Stimulated activated CD4-positive, alpha-beta T cell treated with anti-CD3 and anti-CD28 coated beads, Interleukin-15, amount 100 ng/mL, for 24 hours (primary cell): ENCODE measurements at regions not wholly inside any gene's neighbourhood (a gene's known extent, or its start where the extent isn't known, plus 50 kb on each side); places are given as distances from the start of the nearest gene placed in this dataset.

Source experiments
- DNase-seq: peaks from one replicate; pipeline ENCODE4 v3.0.0-alpha.2; 2020

GRCh38 chr2:48145845-48146452 is 168.5 kb upstream of the FOXN2 start:
- DNase-seq = no peak

- DNase-seq = no peak
Observed at GRCh38 chr2:48146552-48146951, 167.9 kb upstream of the FOXN2 start.

DNA sequence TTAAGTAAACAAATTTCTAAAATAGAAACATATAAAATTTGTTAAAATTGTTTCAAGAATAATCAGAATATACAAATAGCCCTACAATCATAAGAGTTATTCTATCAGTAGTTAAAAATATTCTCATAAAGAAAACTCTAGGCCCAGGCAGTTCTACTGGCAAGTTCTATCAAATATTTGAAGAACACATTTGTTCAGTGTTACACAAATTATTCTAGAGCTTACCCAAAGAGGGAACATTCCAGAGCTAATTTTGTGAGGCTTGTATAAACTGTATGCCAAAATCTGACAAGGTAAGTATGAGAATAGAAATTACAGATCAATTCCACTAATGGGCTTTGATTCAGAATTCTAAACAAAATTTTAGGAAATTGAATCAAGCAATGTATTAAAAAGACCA is 166.8 kb upstream of the FOXN2 start:
- DNase-seq = no peak

GRCh38 chr2:48148841-48149430 is 165.5 kb upstream of the FOXN2 start:
- DNase-seq = no peak

DNA sequence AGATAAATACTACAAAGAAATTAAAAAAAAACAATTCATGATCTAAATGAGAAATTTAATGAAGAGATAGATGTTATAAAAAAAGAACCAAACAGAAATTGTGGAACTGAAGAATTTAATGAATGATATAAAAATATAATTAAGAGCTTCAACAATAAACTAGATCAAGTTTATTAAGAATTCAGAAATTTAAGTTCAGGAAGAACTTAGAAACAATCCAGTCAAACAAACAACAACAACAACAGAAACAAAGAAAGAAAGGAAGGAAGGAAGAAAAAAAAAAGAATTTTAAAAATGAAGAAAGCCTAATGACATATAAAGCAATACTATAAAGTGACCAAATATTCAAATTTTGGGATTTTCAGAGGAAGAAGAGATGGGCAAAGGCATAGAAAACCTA is 157.3 kb upstream of the FOXN2 start:
- no peak for DNase-seq

GRCh38 chr2:48161628-48162027 is 152.9 kb upstream of the FOXN2 start:
- no peak for DNase-seq

GRCh38 chr2:48162742-48163141 is 151.7 kb upstream of the FOXN2 start:
- DNase-seq = no peak

DNA sequence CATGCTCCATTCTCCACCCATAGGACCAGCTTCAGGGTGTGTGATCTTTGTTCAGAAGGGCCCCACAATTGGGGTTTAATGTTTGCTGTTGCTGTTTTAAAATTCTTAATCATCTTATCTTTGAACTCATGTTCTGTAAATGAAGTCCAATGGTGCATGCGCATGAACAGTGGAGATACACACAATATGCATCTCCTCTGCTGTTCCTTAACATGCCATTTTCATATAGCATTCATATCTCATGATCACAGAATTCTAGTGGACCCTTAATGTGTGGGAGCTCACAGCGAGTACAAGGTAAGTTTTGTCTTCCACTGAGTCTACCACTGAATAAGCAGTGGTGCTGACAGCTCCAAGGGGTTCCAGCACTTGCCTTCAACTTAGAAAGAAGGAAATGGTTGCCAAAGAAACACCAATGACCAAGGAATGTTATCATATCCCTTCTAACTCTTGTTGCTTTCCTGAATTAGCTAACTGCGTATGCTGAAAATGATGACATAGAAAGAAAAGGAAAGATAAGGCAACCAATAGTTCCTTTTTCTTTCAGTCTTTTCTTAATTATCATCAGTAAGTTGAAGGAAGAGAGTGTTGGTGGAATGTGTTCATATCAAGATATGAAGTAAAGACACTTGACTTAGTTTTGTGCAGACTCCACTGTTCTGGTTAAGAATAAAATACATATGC is 149.3 kb upstream of the FOXN2 start:
- DNase-seq = no peak

GRCh38 chr2:48169141-48169592 is 145.3 kb upstream of the FOXN2 start:
- DNase-seq = no peak

GRCh38 chr2:48170281-48170680 is 144.2 kb upstream of the FOXN2 start:
- no peak for DNase-seq

DNA sequence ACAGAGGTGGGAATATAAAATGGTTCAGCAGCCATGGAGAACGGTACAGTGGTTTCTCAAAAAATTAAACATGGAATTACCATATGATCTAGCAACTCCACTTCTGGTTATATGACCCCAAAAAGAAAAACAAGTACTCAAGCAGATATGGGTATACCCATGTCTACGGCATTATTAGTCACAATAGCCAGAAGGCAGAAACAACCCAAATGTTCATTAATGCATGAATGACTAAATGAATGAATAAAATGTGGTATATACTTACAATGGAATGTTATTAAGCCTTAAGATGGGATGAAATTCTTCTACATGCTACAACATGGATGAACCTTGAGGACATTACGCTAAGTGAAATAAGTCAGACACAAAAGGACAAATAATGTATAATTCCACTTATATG is 141.3 kb upstream of the FOXN2 start:
- DNase-seq = no peak

- DNase-seq = no peak
Observed at GRCh38 chr2:48174503-48174902, 140.0 kb upstream of the FOXN2 start.

DNA sequence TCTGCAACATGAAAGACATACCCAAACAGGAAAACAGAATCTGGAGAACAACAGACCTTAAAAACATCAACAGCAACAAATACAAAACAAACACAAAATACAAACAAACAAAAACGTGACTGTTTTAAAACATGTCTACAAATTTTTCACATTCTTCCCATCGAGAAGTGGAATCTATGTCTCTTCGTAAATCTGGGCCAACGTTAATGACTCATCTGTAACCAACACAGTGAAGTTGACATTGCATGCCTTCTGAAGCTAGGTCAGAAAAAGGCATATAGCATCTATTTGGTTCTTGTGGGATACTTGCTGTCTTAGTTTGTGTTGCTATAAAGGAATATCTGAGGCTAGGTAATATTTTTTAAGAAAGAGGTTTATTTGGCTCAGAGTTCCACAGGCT is 139.2 kb upstream of the FOXN2 start:
- no peak for DNase-seq

GRCh38 chr2:48175656-48176055 is 138.8 kb upstream of the FOXN2 start:
- DNase-seq = no peak

DNA sequence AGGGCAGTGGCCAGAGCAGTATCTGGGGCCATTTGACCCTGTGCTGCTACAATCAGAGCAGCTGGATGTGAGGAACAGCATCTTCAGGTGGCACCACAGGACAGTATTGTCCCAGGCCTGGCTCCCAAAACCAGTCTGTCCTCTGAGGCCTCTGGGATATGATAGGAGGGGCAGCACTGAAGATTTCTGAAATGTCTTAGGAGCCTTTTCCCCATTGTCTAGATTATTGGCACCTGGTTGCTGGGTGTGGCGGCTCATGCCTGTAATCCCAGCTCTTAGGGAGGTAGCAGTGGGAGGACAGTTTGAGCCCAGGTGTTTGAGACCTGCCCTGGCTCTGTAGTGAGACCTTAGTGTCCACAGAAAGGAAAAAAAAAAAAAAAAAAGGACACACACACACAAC is 137.6 kb upstream of the FOXN2 start:
- DNase-seq = no peak

DNA sequence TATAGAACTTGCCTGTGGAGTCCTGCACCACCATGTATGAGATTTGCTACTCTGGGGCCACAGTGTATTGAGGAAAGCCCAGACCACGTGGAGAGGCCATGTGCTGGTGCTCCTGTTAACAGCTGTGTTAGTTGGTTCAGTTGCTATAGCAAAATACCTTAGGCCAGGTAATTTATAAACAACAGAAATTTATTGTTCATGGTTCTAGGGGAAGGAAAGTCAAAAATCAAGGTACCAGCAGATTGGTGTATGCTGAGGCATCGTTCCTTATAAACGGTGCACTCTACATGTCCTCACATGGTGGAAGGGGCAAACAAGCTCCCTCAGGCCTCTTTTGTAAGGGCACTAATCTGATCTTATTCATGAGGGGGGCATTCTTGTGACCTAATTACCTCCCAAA is 135.9 kb upstream of the FOXN2 start:
- no peak for DNase-seq

DNA sequence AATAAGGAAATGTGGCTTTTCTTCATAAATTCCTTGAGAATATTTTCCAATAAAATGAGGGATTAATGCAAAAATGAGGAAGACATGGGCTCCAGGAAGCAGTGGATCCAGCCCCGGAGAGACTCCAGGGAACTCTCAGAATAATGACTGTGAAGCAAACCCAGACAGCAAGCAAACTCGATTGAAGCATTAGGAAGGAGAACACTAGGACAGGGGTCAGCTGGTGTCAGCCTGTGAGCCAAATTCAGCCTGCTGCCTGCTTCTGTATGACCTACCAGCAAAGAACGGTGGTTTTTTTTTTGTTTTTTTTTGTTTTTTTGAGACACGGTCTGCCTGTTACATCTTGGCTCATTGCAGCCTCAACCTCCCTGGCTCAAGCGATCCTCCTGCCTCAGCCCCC is 133.9 kb upstream of the FOXN2 start:
- no peak for DNase-seq

- no peak for DNase-seq
Observed at GRCh38 chr2:48183276-48183675, 131.2 kb upstream of the FOXN2 start.

GRCh38 chr2:48183991-48184390 is 130.5 kb upstream of the FOXN2 start:
- no peak for DNase-seq

DNA sequence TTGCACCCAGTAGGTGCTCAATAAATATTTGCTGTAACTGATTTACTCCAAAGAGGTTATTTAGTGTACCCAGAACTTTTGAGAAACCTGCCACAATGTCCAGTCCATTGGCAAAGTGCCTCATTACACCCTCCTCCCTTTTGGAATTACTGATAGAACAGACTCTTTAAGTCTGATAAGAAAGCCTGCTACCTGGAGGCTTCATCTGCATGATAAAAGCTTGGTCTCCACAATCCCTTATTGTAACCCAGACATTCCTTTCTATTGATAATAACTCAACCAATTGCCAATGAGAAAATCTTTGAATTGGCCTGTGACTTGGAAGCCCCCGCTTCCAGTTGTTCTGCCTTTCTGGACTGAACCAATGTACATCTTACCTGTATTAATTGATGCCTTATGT is 127.0 kb upstream of the FOXN2 start:
- no peak for DNase-seq

GRCh38 chr2:48189552-48190228 is 124.8 kb upstream of the FOXN2 start:
- DNase-seq = no peak

DNA sequence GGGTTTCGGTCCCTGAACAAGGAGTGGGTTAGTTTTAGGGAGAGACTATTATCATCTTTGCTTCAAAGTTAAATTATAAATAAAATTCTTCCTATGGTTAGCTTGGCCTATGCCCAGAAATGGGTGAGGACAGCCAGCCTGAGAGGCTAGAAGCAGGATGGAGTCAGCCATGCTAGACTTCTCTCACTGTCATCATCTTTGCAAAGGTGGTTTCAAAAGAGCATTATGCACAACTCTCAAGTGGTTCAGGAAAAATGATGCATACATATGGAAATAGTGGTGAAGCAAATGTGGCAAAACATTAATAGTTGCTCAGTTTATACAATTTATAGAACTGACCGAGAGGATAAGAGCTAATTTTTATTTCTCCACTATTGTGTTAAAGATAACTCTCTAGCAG is 124.3 kb upstream of the FOXN2 start:
- DNase-seq = no peak

DNA sequence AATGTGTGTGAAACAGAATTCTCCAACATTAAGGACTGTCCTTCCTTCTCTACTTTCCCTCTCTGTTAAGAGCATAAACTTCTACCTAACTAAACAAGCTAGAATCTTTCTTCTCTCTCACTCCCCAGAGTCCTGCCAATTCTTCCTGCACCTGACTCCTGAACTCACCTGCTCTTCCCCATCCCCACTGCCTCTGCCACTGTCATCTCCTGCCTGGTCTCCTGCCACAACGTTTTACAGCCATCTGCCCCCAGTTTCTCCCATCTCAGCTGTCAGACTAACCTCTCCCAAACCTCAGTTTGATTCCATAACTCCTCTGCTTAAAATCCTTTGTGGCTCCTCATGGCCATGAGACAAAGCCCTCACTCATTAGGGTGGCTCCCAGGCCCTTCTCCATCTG is 119.8 kb upstream of the FOXN2 start:
- no peak for DNase-seq

DNA sequence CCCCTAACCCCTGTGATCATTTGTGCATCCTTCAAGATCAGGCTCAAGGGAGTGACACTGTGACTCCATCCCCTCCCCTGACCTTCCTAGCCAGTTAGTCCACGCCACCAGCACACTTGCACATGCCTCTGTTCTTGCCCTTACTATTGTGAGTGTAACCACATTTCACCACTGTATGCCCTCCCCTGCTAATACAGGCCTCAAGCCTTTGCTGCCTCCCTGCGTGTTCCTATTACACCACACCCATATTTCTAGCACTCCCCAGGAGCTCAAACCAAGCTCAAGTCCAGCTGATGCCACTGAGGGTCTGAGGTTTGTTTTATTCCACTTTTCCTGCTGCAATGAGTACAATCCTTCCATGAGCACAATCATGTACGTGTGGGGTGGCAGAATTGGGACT is 119.3 kb upstream of the FOXN2 start:
- DNase-seq = no peak
